ENCODE measurements at regions not wholly inside any gene's neighbourhood (a gene's known extent, or its start where the extent isn't known, plus 50 kb on each side); places are given as distances from the start of the nearest gene placed in this dataset.

- no peak overlapping the region for H3K14ac ChIP-seq (ENCODE audit: low read length)
- H4K91ac ChIP-seq (ENCODE audit: low read depth, low read length): no peak overlapping the region
- H2BK5ac ChIP-seq (ENCODE audit: low read depth, low read length, poor library complexity): no peak overlapping the region
- no CpG with 5 or more reads among the region's 45 CpGs for WGBS (ENCODE audit: extremely low coverage, insufficient coverage, insufficient read length)
- peaks cover 4% of the 10 kb centered on the region for H3K9me3 ChIP-seq (ENCODE audit: insufficient read depth, low read depth, low read length)
- H3K18ac ChIP-seq (ENCODE audit: low read length): no peak overlapping the region
- H2BK12ac ChIP-seq (ENCODE audit: low read length): no peak overlapping the region
- no peak overlapping the region for H2AK5ac ChIP-seq (ENCODE audit: low read length)
- H3K79me2 ChIP-seq (ENCODE audit: control insufficient read depth, insufficient read depth, low read length, poor library complexity): no peaks in the 10 kb centered on the region
- H3K79me1 ChIP-seq (ENCODE audit: low read length): no peaks in the 10 kb centered on the region
- no peak overlapping the region for H2AFZ ChIP-seq (ENCODE audit: insufficient read depth, low read length, poor library complexity)
- H2BK120ac ChIP-seq (ENCODE audit: insufficient read depth, low read length, poor library complexity): no peak overlapping the region
- H3K27ac ChIP-seq (ENCODE audit: low read depth, low read length): no peak overlapping the region
- H4K8ac ChIP-seq (ENCODE audit: low read depth, low read length): no peak overlapping the region
- peaks cover 65% of the 10 kb centered on the region for H3K27me3 ChIP-seq (ENCODE audit: insufficient read depth, low read length)
- no peak overlapping the region for H3K9ac ChIP-seq (ENCODE audit: low read length)
- peak in 1 of 2 donors; percentile 8 for DNase-seq
- no peak overlapping the region for H3K23ac ChIP-seq (ENCODE audit: low read length)
- H4K12ac ChIP-seq (ENCODE audit: low read depth, low read length): no peak overlapping the region
- H3K4me2 ChIP-seq (ENCODE audit: low read length): peak overlapping the region; percentile 7
- H3K4me1 ChIP-seq (ENCODE audit: control insufficient read depth in 1 of 2, insufficient read depth in 2 of 2, low read length in 2 of 2): peaks cover 4 to 7% of the 10 kb centered on the region in 2 experiments
- no peaks in the 10 kb centered on the region for H3K36me3 ChIP-seq (ENCODE audit: control insufficient read depth in 1 of 2, insufficient read depth in 2 of 2, low read length in 2 of 2)
- no peak overlapping the region for H3K4me3 ChIP-seq (ENCODE audit: low read depth, low read length)
- H3K4ac ChIP-seq (ENCODE audit: low read depth, low read length): no peak overlapping the region
Measured at GRCh38 chr4:41880022-41880837, 55.0 kb upstream of the TMEM33 start.

- Histone ChIP-seq H3K79me1 (ENCODE audit: low read length) (no peaks in the 10 kb centered on the region), H3K23ac (ENCODE audit: low read length) (no peak overlapping the region), H3K18ac (ENCODE audit: low read length) (no peak overlapping the region), H3K27ac (ENCODE audit: low read depth, low read length) (no peak overlapping the region), H3K4me3 (ENCODE audit: low read depth, low read length) (no peak overlapping the region), H3K14ac (ENCODE audit: low read length) (no peak overlapping the region), H2BK120ac (ENCODE audit: insufficient read depth, low read length, poor library complexity) (no peak overlapping the region), H3K4me2 (ENCODE audit: low read length) (no peak overlapping the region), H4K12ac (ENCODE audit: low read depth, low read length) (no peak overlapping the region), H3K4ac (ENCODE audit: low read depth, low read length) (no peak overlapping the region), H3K79me2 (ENCODE audit: control insufficient read depth, insufficient read depth, low read length, poor library complexity) (no peaks in the 10 kb centered on the region), H3K9ac (ENCODE audit: low read length) (no peak overlapping the region), H2BK12ac (ENCODE audit: low read length) (no peak overlapping the region), H4K91ac (ENCODE audit: low read depth, low read length) (no peak overlapping the region), H2AFZ (ENCODE audit: insufficient read depth, low read length, poor library complexity) (no peak overlapping the region), H3K27me3 (ENCODE audit: insufficient read depth, low read length) (peaks cover 70% of the 10 kb centered on the region), H3K4me1 (ENCODE audit: control insufficient read depth in 1 of 2, insufficient read depth in 2 of 2, low read length in 2 of 2) (peaks cover 4 to 7% of the 10 kb centered on the region in 2 experiments), H3K36me3 (ENCODE audit: control insufficient read depth in 1 of 2, insufficient read depth in 2 of 2, low read length in 2 of 2) (no peaks in the 10 kb centered on the region), H2BK5ac (ENCODE audit: low read depth, low read length, poor library complexity) (no peak overlapping the region), H4K8ac (ENCODE audit: low read depth, low read length) (no peak overlapping the region), H2AK5ac (ENCODE audit: low read length) (no peak overlapping the region), H3K9me3 (ENCODE audit: insufficient read depth, low read depth, low read length) (peaks cover 4% of the 10 kb centered on the region)
- no peak for DNase-seq
- no CpG with 5 or more reads among the region's 12 CpGs for WGBS (ENCODE audit: extremely low coverage, insufficient coverage, insufficient read length)
Measured at GRCh38 chr4:41879552-41879951, 55.7 kb upstream of the TMEM33 start.

GRCh38 chr4:41878991-41879491, 56.2 kb upstream of the TMEM33 start:
- DNase-seq: no peak
- peaks cover 4 to 7% of the 10 kb centered on the region in 2 experiments for H3K4me1 ChIP-seq (ENCODE audit: control insufficient read depth in 1 of 2, insufficient read depth in 2 of 2, low read length in 2 of 2)
- no peak overlapping the region for H2BK12ac ChIP-seq (ENCODE audit: low read length)
- H2AFZ ChIP-seq (ENCODE audit: insufficient read depth, low read length, poor library complexity): no peak overlapping the region
- H2BK5ac ChIP-seq (ENCODE audit: low read depth, low read length, poor library complexity): no peak overlapping the region
- H3K23ac ChIP-seq (ENCODE audit: low read length): no peak overlapping the region
- no peaks in the 10 kb centered on the region for H3K79me2 ChIP-seq (ENCODE audit: control insufficient read depth, insufficient read depth, low read length, poor library complexity)
- H4K8ac ChIP-seq (ENCODE audit: low read depth, low read length): no peak overlapping the region
- no peak overlapping the region for H4K12ac ChIP-seq (ENCODE audit: low read depth, low read length)
- H3K18ac ChIP-seq (ENCODE audit: low read length): no peak overlapping the region
- H3K4me2 ChIP-seq (ENCODE audit: low read length): no peak overlapping the region
- no peak overlapping the region for H3K14ac ChIP-seq (ENCODE audit: low read length)
- no CpG with 5 or more reads among the region's 25 CpGs for WGBS (ENCODE audit: extremely low coverage, insufficient coverage, insufficient read length)
- H3K27ac ChIP-seq (ENCODE audit: low read depth, low read length): no peak overlapping the region
- peaks cover 4% of the 10 kb centered on the region for H3K9me3 ChIP-seq (ENCODE audit: insufficient read depth, low read depth, low read length)
- no peak overlapping the region for H3K9ac ChIP-seq (ENCODE audit: low read length)
- no peak overlapping the region for H3K4ac ChIP-seq (ENCODE audit: low read depth, low read length)
- H2BK120ac ChIP-seq (ENCODE audit: insufficient read depth, low read length, poor library complexity): no peak overlapping the region
- no peak overlapping the region for H3K4me3 ChIP-seq (ENCODE audit: low read depth, low read length)
- H3K79me1 ChIP-seq (ENCODE audit: low read length): no peaks in the 10 kb centered on the region
- no peak overlapping the region for H4K91ac ChIP-seq (ENCODE audit: low read depth, low read length)
- no peaks in the 10 kb centered on the region for H3K36me3 ChIP-seq (ENCODE audit: control insufficient read depth in 1 of 2, insufficient read depth in 2 of 2, low read length in 2 of 2)
- no peak overlapping the region for H2AK5ac ChIP-seq (ENCODE audit: low read length)
- H3K27me3 ChIP-seq (ENCODE audit: insufficient read depth, low read length): peaks cover 74% of the 10 kb centered on the region

GRCh38 chr4:41878170-41878969, 56.9 kb upstream of the TMEM33 start:
- DNase-seq: no peak
- Histone ChIP-seq H2AK5ac (ENCODE audit: low read length) (no peak overlapping the region), H3K4ac (ENCODE audit: low read depth, low read length) (no peak overlapping the region), H3K4me2 (ENCODE audit: low read length) (peak overlapping the region; percentile 10), H2BK120ac (ENCODE audit: insufficient read depth, low read length, poor library complexity) (no peak overlapping the region), H3K14ac (ENCODE audit: low read length) (no peak overlapping the region), H3K4me1 (ENCODE audit: control insufficient read depth in 1 of 2, insufficient read depth in 2 of 2, low read length in 2 of 2) (peaks cover 7 to 9% of the 10 kb centered on the region in 2 experiments), H4K8ac (ENCODE audit: low read depth, low read length) (no peak overlapping the region), H3K79me1 (ENCODE audit: low read length) (no peaks in the 10 kb centered on the region), H3K79me2 (ENCODE audit: control insufficient read depth, insufficient read depth, low read length, poor library complexity) (no peaks in the 10 kb centered on the region), H3K4me3 (ENCODE audit: low read depth, low read length) (no peak overlapping the region), H3K18ac (ENCODE audit: low read length) (no peak overlapping the region), H3K36me3 (ENCODE audit: control insufficient read depth in 1 of 2, insufficient read depth in 2 of 2, low read length in 2 of 2) (no peaks in the 10 kb centered on the region), H3K27me3 (ENCODE audit: insufficient read depth, low read length) (peaks cover 77% of the 10 kb centered on the region), H2AFZ (ENCODE audit: insufficient read depth, low read length, poor library complexity) (no peak overlapping the region), H3K9ac (ENCODE audit: low read length) (no peak overlapping the region), H2BK12ac (ENCODE audit: low read length) (no peak overlapping the region), H3K23ac (ENCODE audit: low read length) (no peak overlapping the region), H4K91ac (ENCODE audit: low read depth, low read length) (no peak overlapping the region), H3K27ac (ENCODE audit: low read depth, low read length) (no peak overlapping the region), H4K12ac (ENCODE audit: low read depth, low read length) (no peak overlapping the region), H2BK5ac (ENCODE audit: low read depth, low read length, poor library complexity) (no peak overlapping the region), H3K9me3 (ENCODE audit: insufficient read depth, low read depth, low read length) (peaks cover 4% of the 10 kb centered on the region)
- no CpG with 5 or more reads among the region's 41 CpGs for whole genome bisulfite sequencing (ENCODE audit: extremely low coverage, insufficient coverage, insufficient read length)
